Testis (tissue), 2 donors: ENCODE measurements at regions not wholly inside any gene's neighbourhood (a gene's known extent, or its start where the extent isn't known, plus 50 kb on each side); places are given as distances from the start of the nearest gene placed in this dataset.

Experiments used
- DNase-seq: peaks from one replicate; pipeline ENCODE4 v3.0.0-alpha.2; 2019
- H3K27ac ChIP-seq, 2 donors: fragments of 200-600 bp; sonication (generic); one replicate each; pipeline ENCODE4 v1.5.1; 2019
- H3K27me3 ChIP-seq: fragments of 200-600 bp; sonication (generic); one replicate; pipeline ENCODE4 v1.5.1; 2019
- H3K36me3 ChIP-seq: fragments of 200-600 bp; sonication (generic); one replicate; pipeline ENCODE4 v1.5.1; 2017; ENCODE audit warnings: low read depth; ENCODE audit errors: missing control alignments
- H3K4me1 ChIP-seq: fragments of 200-600 bp; sonication (generic); one replicate; pipeline ENCODE4 v1.5.1; 2019
- H3K4me3 ChIP-seq, 2 donors: fragments of 200-600 bp; sonication (generic); one replicate each; pipeline ENCODE4 v1.5.1; 2017 to 2019
- H3K9me3 ChIP-seq: fragments of 200-600 bp; sonication (generic); one replicate; pipeline ENCODE4 v1.5.1; 2017
- POLR2A ChIP-seq: fragments of 450-650 bp; IDR thresholded peaks from one replicate; pipeline ENCODE4 v1.6.1; 2017; ENCODE audit warnings: antibody characterized with exemption, mild to moderate bottlenecking, moderate library complexity
- WGBS, 2 donors: methylation state at CpG; one replicate each; pipeline ENCODE4 v1.1.5; 2018; 5-methylcytosine and 5-hydroxymethylcytosine counted together
- intact Hi-C: fragments of 100-400 bp; cut with DNase I; formaldehyde crosslinking; loops from one replicate; pipeline ENCODE4 v1.15.1; 2023; ENCODE audit warnings: low total_unique reads
- TF ChIP-seq, protein P1 (sequence below), 3 experiments: fragments of 450-650 bp in 2 of 3; fragments of 200-600 bp in 1 of 3; sonication (generic) in 1 of 3; IDR thresholded peaks; one replicate each; pipeline ENCODE4 v1.5.1; 2016 to 2019; ENCODE audit warnings: antibody characterized with exemption in 3 of 3, mild to moderate bottlenecking in 2 of 3, moderate library complexity in 1 of 3

DNA sequence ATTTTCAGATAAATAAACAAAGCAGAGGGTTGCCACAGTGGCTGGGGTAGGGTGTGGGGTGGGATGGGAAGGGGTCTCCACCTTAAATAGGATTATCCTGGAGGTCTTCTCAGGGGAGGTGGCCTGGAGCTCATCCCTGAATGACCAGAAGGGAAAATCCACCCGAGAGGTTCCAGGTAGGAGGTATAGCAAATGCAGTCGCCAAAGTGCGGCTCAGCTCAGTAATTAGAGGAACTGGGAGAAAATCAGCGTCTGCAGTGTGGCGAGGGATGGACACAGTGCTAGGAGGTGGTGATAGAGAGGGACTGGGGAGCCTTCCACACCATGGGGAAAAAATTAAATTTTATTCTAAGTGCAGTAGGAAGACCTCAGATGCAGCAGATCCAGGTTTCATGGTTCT is 584.5 kb downstream of the MATN1 start:
- no peak overlapping the region for H3K27ac ChIP-seq
- H3K4me3 ChIP-seq, result no peak overlapping the region
- H3K36me3 ChIP-seq, result no peaks in the 10 kb centered on the region
- no peak for DNase-seq
- TF ChIP-seq, protein P1, sequence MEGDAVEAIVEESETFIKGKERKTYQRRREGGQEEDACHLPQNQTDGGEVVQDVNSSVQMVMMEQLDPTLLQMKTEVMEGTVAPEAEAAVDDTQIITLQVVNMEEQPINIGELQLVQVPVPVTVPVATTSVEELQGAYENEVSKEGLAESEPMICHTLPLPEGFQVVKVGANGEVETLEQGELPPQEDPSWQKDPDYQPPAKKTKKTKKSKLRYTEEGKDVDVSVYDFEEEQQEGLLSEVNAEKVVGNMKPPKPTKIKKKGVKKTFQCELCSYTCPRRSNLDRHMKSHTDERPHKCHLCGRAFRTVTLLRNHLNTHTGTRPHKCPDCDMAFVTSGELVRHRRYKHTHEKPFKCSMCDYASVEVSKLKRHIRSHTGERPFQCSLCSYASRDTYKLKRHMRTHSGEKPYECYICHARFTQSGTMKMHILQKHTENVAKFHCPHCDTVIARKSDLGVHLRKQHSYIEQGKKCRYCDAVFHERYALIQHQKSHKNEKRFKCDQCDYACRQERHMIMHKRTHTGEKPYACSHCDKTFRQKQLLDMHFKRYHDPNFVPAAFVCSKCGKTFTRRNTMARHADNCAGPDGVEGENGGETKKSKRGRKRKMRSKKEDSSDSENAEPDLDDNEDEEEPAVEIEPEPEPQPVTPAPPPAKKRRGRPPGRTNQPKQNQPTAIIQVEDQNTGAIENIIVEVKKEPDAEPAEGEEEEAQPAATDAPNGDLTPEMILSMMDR (IDR thresholded peaks at IDR 0.05), result no peak
- no peak for TF ChIP-seq POLR2A
- H3K9me3 ChIP-seq, result no peaks in the 10 kb centered on the region
- no peaks in the 10 kb centered on the region for H3K27me3 ChIP-seq
- 64 to 76% methylated on average over 5 of the region's 5 CpGs for WGBS, 2 donors
- no peaks in the 10 kb centered on the region for H3K4me1 ChIP-seq
- intact Hi-C loops, result no loop called here

DNA sequence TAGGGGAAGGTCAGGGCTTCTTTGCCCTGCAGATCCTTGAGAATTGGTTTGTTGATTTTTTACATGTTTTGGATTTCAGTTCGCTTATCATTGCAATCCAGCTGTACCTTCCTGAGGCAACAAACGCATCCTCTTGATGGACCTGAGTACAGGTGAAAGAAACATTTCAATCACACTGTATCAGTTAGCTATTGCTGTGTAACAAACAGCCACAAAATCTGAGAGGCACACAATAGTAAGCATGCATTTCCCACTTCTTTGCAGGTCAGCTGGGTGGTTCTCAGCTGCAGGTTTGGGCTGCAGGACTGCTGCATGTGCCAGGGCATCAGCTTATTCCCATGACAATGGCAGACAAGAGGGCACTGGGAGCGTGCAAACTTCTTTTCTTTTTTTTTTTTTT is 586.4 kb downstream of the MATN1 start:
- Histone ChIP-seq H3K36me3 (no peaks in the 10 kb centered on the region), H3K27me3 (no peaks in the 10 kb centered on the region), H3K27ac (no peak overlapping the region), H3K4me1 (no peaks in the 10 kb centered on the region), H3K4me3 (no peak overlapping the region), H3K9me3 (no peaks in the 10 kb centered on the region)
- DNase-seq, result no peak
- TF ChIP-seq POLR2A, result no peak
- TF ChIP-seq, protein P1 (IDR thresholded peaks at IDR 0.05), result no peak
- WGBS, 2 donors, result 81 to 87% methylated on average over 3 of the region's 3 CpGs
- intact Hi-C loops, result no loop called here

- Histone ChIP-seq H3K27ac (no peak overlapping the region), H3K9me3 (no peaks in the 10 kb centered on the region), H3K27me3 (no peaks in the 10 kb centered on the region), H3K4me3 (no peak overlapping the region), H3K36me3 (no peaks in the 10 kb centered on the region), H3K4me1 (no peaks in the 10 kb centered on the region)
- no peak for TF ChIP-seq POLR2A
- DNase-seq, result no peak
- intact Hi-C loops, result no loop called here
- 78 to 85% methylated on average over 4 of the region's 4 CpGs for WGBS, 2 donors
Measured at GRCh38 chr1:30135698-30136097, 587.7 kb downstream of the MATN1 start.

GRCh38 chr1:30134466-30135217 is 588.7 kb downstream of the MATN1 start:
- no peak for TF ChIP-seq POLR2A
- TF ChIP-seq, protein P1 (IDR thresholded peaks at IDR 0.05), result no peak
- no peaks in the 10 kb centered on the region for H3K9me3 ChIP-seq
- DNase-seq, result no peak
- H3K36me3 ChIP-seq, result no peaks in the 10 kb centered on the region
- no peak overlapping the region for H3K4me3 ChIP-seq
- WGBS, 2 donors, result 85 to 89% methylated on average over 16 to 18 of the region's 18 CpGs
- intact Hi-C loops, result no loop called here
- H3K4me1 ChIP-seq, result no peaks in the 10 kb centered on the region
- no peak overlapping the region for H3K27ac ChIP-seq
- no peaks in the 10 kb centered on the region for H3K27me3 ChIP-seq

- H3K27ac ChIP-seq, result no peak overlapping the region
- WGBS, 2 donors, result 90% methylated on average over 6 of the region's 6 CpGs
- TF ChIP-seq, protein P1 (IDR thresholded peaks at IDR 0.05), result no peak
- TF ChIP-seq POLR2A, result no peak
- no peak for DNase-seq
- no peaks in the 10 kb centered on the region for H3K9me3 ChIP-seq
- no peaks in the 10 kb centered on the region for H3K27me3 ChIP-seq
- H3K36me3 ChIP-seq, result no peaks in the 10 kb centered on the region
- H3K4me1 ChIP-seq, result no peaks in the 10 kb centered on the region
- no peak overlapping the region for H3K4me3 ChIP-seq
- intact Hi-C loops, result no loop called here
Measured at GRCh38 chr1:30133414-30134055, 589.9 kb downstream of the MATN1 start.
